ENCODE measurements at regions not wholly inside any gene's neighbourhood (a gene's known extent, or its start where the extent isn't known, plus 50 kb on each side); places are given as distances from the start of the nearest gene placed in this dataset.

GRCh38 chr2:186187854-186188253, 298.2 kb upstream of the ZC3H15 start:
- H3K4me3 ChIP-seq (ENCODE audit: low read length), result no peak overlapping the region
- TF ChIP-seq, protein P1, sequence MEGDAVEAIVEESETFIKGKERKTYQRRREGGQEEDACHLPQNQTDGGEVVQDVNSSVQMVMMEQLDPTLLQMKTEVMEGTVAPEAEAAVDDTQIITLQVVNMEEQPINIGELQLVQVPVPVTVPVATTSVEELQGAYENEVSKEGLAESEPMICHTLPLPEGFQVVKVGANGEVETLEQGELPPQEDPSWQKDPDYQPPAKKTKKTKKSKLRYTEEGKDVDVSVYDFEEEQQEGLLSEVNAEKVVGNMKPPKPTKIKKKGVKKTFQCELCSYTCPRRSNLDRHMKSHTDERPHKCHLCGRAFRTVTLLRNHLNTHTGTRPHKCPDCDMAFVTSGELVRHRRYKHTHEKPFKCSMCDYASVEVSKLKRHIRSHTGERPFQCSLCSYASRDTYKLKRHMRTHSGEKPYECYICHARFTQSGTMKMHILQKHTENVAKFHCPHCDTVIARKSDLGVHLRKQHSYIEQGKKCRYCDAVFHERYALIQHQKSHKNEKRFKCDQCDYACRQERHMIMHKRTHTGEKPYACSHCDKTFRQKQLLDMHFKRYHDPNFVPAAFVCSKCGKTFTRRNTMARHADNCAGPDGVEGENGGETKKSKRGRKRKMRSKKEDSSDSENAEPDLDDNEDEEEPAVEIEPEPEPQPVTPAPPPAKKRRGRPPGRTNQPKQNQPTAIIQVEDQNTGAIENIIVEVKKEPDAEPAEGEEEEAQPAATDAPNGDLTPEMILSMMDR (IDR thresholded peaks at IDR 0.05; ENCODE audit: insufficient read depth, low read depth, low read length, missing control alignments), result no peak
- DNase-seq (ENCODE audit: low read depth), result no peak

GRCh38 chr2:186189816-186190215, 296.2 kb upstream of the ZC3H15 start:
- TF ChIP-seq, protein P1 (IDR thresholded peaks at IDR 0.05; ENCODE audit: insufficient read depth, low read depth, low read length, missing control alignments), result no peak
- no peak for DNase-seq (ENCODE audit: low read depth)
- H3K4me3 ChIP-seq (ENCODE audit: low read length), result no peak overlapping the region

GRCh38 chr2:186195696-186196095, 290.4 kb upstream of the ZC3H15 start:
- no peak overlapping the region for H3K4me3 ChIP-seq (ENCODE audit: low read length)

GRCh38 chr2:186197955-186198354, 288.1 kb upstream of the ZC3H15 start:
- DNase-seq (ENCODE audit: low read depth), result no peak
- TF ChIP-seq, protein P1 (IDR thresholded peaks at IDR 0.05; ENCODE audit: insufficient read depth, low read depth, low read length, missing control alignments), result no peak
- no peak overlapping the region for H3K4me3 ChIP-seq (ENCODE audit: low read length)

More at GRCh38 chr2:186195696-186196095, 290.4 kb upstream of the ZC3H15 start:
- TF ChIP-seq, protein P1 (IDR thresholded peaks at IDR 0.05; ENCODE audit: insufficient read depth, low read depth, low read length, missing control alignments), result no peak
- DNase-seq (ENCODE audit: low read depth), result no peak

DNA sequence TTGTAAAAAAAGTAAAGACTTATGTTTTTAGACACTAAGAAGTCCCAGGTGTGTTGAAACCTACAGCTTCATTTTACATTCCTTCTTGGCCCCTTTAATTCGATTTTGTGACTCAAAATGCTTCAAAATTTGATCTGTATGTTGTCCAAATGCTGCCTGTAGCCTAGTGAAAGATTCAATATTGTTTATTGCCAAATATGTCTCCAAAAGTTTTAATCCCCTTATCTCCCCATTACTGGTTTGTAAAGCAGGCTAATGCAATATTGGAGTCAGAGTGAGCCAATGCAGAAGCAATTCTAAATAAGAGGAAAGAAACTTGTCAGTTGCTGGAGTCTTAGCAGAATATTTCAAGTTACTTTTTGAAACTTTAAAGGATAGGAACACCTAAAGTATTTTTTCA, 287.0 kb upstream of the ZC3H15 start:
- DNase-seq (ENCODE audit: low read depth), result no peak
- TF ChIP-seq, protein P1 (IDR thresholded peaks at IDR 0.05; ENCODE audit: insufficient read depth, low read depth, low read length, missing control alignments), result no peak
- H3K4me3 ChIP-seq (ENCODE audit: low read length), result no peak overlapping the region

DNA sequence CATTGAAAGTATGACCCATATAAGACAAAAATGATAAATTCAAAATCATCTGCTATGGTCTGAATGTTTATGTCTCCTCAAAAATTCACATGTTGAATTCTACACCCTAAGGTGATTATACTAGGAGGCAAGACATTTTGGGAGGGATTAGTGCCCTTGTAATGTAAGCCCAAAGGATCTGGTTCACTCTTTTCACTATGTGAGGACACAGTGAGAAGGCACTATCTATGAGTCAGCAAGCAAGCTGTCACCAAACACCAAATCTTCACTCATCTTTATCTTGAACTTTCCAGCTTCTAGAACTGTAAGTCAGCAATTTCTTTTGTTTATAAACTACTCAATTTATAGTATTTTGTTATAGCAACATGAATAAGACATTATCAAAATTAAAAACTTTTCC, 284.7 kb upstream of the ZC3H15 start:
- TF ChIP-seq, protein P1 (IDR thresholded peaks at IDR 0.05; ENCODE audit: insufficient read depth, low read depth, low read length, missing control alignments), result no peak
- DNase-seq (ENCODE audit: low read depth), result peak; percentile 16
- no peak overlapping the region for H3K4me3 ChIP-seq (ENCODE audit: low read length)

GRCh38 chr2:186205254-186205911, 280.7 kb upstream of the ZC3H15 start:
- DNase-seq (ENCODE audit: low read depth), result no peak
- TF ChIP-seq, protein P1 (IDR thresholded peaks at IDR 0.05; ENCODE audit: insufficient read depth, low read depth, low read length, missing control alignments), result no peak
- H3K4me3 ChIP-seq (ENCODE audit: low read length), result no peak overlapping the region
